Ramos (cell line): ENCODE measurements at regions not wholly inside any gene's neighbourhood (a gene's known extent, or its start where the extent isn't known, plus 50 kb on each side); places are given as distances from the start of the nearest gene placed in this dataset.

Source experiments
- in situ Hi-C: fragments of 300-500 bp; cut with MboI; formaldehyde crosslinking; loops from one replicate; pipeline ENCODE4 v1.14.3; 2022; ENCODE audit warnings: low sequenced_read_pairs; ENCODE audit not compliant: unreplicated experiment

DNA sequence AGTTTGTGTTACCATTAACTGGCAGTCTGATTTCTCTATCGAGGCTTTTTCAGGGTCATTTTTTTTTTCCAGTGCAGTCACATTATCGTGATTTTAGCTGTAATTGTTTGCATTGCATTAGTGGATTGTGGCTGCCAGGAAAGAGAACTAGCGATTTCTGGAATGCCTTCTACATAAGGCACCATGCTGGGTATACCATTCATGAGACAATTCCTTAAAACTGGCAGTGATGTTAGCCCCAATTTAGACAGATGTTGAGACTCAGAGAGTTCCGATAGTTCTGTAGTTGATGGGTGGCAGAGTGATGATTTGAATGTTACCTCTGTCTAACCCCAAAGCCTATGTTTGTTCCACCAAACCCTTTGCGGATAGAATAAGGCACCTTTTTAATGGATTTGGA lies 175.4 kb upstream of the TENM3 start:
- in situ Hi-C loops = no loop called here

DNA sequence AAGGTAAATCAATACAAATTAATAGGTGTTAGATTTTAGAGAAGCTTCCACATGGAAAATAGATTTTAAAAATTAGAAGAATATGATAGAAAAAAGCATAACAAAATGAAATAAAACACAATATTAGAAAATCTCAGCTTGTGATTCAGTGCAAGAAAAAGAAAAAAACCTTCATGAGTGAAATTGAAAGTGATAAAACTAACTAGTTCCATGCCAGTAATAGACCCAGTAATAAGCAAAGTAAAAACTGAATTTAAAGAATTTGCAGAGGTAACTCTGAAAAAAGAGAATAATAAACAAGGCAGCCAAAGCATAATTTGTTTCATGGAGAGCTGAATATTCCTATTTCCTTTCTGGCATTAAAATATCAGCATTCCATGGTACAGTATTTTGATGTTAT lies 174.3 kb upstream of the TENM3 start:
- in situ Hi-C loops = no loop called here

DNA sequence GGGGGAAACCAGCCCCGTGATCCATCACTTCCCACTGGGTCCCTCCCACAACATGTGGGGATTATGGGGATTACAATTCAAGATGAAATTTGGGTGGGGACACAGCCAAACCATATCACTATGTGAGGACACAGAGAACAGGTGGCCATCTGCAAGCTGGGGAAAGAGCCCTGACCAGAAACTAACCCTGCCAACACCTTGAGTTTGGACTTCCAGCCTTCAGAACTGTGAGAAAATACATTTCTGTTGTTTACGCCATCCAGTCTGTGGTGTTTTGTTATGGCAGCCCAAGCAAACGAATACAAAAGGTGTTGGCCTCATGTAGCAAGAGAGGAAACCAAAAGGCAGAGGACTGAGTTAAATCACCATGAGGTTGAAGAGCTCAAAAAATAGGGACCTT lies 169.9 kb upstream of the TENM3 start:
- in situ Hi-C loops = no loop called here

DNA sequence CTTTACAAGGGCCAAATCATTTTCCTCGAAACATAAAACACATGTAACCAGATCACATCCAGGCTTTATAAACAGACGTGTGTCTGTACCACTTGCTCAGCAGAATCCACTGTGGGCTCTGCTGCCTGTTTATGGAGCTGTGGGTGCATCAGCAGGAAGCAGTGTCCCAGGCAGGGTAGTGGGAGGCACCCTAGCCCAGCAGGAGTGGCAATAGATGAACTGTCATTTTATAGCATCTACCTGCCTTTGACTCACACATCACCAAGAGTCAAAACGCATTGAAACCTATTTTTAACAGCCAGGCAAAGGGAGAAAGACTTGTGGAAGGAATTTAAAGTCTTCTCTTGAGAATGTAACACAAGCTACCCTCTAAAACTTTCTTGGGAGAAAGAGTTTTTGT lies 169.1 kb upstream of the TENM3 start:
- in situ Hi-C loops = no loop called here

DNA sequence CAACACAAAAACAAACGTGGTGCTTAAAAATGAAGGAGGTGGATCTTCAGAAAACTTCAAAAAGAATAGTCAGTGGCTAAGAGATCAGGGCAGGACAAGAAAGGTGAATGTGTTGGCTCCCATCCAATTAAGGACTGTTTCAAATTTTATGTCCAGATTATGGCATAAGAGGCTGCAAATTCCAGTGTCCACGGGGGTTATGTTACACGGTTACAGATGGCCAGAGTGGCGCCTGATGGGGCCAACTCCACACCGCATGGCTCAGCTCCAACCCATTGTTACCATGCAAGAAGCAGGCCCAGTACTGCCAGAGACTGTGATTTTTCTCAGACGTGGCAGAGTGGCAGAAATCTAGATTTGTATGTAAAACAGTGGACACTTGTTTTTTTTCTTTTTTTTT lies 168.4 kb upstream of the TENM3 start:
- in situ Hi-C loops = no loop called here

DNA sequence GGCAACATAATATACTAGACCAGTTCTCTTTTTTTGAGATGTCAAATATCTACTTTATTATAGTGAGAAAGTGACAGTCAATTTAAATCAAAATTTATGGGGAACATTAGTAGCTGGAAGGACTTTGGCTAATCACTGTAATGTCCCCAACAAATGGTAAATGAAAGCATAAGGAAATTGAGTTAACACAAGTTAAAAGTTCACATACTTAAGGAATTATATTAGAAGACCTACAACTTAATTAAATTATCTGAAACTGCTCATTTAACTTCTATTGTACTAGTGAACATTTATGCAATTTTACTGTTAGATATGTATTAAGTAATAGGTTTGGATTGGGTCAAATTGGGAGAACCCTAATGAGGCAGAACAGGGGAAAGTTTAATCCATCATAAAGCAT lies 160.3 kb upstream of the TENM3 start:
- in situ Hi-C loops = no loop called here

DNA sequence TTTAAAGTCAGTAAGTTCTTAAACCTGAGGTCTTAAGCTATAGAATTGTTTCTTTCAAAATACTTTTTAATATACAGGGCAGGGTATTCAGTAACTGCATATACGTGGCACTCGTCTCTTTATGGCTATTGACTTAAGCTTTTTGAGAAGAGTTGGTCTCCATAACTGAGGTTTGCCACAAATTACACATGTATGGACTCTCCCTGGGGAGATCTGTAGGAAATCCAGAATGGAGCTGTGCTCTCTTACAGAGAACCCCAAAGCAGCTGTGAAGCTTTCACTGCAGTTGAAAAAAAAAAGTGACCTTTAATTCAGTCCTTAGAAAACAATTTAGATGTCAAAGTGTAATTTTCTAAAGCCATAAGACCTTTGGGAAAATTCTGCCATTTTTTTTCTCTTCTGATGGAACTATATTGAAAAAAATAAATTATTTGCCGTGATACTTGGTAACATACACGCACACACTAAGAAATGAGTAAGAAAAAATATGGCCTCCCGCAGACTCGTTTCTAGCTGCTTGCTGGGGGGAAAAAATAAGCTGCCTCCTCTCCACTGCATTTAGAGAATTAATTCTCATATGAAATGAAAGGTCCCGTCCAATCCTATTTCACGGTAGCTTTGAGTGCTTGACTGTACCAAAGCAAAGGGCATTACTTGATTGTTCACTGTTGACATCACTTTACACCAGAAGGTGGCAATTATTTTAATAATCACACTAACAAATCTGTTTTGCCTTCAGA lies 159.4 kb upstream of the TENM3 start:
- in situ Hi-C loops = no loop called here

DNA sequence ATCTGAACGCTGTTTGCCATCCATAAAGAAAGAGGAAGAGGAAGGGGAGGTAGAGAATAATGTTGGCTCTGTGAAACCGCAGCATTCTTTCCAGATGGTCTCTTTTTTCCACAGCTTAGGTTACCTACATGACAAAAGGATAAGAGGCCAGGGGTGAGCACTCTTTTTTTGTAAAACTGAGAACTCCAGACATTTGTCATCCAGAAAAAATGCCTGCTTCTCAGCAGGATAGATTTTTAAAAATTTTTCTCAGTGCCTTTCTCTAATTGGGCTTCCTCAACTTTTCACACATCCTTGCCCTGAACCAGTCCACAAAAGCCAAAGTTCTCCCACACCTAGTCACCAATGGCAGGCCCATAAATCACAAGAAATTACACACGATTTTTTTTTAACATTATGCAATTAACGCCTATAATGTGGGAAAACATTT lies 158.1 kb upstream of the TENM3 start:
- in situ Hi-C loops = no loop called here

DNA sequence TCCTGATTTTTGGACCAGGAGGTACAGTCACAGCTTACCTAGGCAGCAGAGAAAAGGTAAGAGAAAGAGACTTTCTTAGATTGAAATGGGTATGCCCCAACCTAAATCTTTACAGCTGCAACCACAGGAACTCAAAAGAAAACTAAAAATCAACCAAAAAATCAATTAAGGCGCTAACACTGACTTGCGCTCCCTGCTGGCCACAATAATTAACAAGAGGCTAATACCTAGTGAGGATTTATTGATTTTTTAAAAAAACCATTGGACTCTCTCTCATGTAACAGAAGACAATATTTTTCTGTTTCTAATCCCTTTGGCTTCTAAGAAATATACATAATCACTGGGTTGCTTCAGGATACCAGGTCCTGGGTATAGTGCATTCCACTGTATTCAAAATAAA lies 153.9 kb upstream of the TENM3 start:
- in situ Hi-C loops = no loop called here

DNA sequence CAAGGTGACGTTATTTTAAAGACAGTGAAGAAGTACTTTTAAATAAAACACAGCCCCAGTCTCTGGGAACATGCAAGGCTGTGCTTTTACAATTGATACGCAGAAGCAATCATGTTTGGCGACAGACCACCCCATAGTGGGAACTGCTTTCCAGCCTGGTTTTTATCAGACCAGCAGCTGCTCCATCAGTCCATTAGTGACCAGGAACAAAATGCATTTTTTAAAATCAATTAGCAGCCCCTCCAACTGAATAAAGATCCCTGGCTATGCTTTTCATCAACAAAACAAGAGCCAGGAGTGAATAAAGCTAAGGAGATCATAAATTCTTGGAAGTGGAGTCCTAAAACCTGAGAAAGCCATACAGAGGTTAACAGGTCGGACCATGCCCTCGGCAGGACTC lies 153.0 kb upstream of the TENM3 start:
- in situ Hi-C loops = no loop called here

DNA sequence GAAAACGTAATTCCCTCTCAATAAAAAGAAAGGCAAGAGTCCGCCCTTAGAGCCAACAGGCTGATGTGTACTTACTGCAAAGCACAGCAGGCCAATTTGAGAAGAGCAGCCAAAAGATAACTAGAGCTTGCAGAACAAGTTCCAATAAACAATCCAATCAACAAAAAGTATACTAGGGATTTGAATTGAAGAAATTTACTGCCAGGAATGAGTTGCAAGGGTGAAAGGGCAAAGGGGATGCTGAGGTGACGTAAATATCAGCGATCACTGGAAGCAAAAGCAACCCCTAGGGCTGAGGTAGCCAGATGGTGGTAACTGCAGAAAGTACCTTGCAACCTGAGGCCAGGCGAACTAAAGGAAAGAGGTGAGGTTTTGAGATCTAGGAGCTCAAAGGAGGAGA lies 152.1 kb upstream of the TENM3 start:
- in situ Hi-C loops = no loop called here

DNA sequence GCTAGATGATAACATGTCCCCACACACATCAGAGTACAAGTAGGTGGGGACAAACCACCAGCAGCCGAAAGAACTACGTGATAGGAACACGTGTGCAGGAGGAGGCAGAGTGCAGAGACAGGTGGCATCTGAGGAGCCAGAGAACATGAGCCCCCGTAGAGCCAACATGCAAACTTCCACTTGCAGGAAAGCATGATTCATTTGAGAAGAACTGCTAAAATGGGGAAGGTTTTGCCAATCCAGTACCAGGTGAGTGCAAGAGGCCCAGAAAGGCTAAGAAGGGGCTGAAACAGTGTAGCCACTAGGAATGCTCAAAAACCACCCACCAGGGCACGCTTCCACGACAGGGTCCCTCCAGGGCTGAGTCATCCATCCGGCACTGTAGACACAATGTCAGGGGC lies 149.8 kb upstream of the TENM3 start:
- in situ Hi-C loops = no loop called here

DNA sequence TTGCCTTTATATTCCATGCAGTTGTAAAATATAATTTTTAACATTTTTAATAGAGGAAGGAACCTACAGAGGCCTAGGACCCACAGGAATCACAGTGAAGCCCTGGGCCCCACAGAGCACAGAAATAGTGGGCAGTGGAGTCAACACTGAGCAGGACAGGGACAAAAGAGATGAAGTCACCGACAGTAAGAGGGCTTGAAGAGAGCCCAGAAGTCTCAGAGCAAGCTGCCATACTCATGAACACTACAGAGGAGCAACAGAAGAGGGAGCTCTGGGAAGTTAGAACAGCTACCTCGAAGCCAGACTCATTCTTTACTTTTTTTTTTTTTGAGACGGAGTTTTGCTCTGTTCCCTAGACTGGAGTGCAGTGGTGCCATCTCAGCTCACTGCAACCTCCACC lies 149.3 kb upstream of the TENM3 start:
- in situ Hi-C loops = no loop called here

DNA sequence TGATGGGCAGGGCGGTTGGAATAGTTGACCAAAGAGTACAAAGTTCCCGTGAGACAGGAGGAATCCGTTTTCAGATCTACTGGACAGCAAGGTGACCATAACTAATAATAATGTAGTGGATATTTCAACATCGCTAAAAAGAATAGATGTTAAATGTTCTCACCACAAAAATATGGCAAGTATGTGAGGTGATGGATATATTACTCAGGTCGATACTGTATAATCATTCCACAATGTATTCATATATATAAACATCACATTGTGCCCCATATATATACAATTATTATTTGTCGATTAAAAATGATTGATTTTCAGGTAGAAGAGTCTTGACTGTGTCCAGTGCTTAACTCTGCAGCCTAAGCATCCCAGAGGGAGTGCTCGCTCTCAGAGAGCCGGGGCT lies 141.6 kb upstream of the TENM3 start:
- in situ Hi-C loops = no loop called here

DNA sequence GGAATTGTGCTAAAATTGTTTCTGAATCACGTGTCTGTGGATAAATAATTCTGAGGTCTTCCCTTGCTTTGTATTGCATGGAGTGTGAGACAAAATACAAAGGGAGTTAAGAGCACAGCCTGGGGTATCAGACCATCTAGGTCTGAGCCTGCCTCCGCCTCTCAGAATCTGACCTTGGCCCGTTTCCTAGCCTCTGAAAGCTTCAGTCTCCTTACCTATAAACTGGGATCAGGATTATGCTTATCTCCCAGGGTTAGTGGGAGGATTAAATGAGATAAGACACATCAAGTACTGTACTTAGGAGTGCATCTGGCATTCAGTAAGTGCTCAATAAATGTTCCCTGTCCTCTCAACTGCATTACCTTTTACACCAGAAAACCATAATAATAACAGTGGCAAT lies 140.6 kb upstream of the TENM3 start:
- in situ Hi-C loops = no loop called here

DNA sequence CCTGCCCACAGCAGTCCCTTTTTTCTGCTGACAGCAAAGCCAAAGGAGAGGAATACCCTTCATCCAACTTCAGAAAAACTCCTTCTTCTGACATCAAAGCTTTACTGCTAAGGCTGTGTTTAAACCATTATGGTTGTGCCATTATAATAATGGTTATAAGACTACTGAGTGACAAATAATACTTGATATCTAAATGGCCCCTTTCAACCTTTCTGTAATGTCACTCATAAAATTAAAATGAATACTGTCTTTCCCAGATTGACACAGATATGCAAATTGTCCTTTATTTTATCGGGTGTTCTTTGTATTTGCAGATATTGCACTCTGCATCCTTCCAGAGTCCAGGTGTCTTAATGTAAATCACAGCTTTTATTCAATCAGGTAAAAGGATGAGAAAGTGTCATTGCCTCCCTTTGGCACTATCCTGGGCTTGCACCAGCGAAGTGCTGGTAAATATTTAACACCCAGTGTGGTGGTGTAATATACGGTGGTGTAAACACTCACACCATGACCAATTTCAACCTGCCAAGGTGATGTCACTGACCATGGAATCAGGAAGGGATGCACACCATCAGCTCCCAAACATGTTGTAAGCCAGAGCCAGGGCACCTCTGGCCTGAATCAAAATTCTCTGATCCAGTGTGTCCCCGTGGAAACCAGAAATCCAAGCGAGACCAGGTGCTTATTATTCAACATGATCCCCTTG lies 139.4 kb upstream of the TENM3 start:
- in situ Hi-C loops = no loop called here

DNA sequence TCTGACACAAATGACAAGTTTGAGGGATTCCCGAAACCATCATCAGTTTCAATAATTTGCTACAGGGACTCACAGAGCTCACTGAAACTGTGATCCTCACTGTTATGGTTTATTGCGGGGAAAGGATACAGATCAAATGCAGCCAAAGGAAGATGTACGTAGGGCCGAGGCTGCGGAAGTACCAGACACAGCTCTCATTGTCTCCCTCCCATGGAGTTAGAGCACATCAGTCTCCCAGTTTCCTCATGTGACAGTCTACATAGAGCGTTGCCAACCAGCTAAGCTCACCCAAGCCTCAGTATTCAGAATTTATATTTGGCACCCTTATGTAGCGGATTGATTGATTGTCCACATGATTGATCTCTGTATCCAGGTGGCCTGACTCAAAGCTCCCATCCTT lies 137.8 kb upstream of the TENM3 start:
- in situ Hi-C loops = no loop called here

DNA sequence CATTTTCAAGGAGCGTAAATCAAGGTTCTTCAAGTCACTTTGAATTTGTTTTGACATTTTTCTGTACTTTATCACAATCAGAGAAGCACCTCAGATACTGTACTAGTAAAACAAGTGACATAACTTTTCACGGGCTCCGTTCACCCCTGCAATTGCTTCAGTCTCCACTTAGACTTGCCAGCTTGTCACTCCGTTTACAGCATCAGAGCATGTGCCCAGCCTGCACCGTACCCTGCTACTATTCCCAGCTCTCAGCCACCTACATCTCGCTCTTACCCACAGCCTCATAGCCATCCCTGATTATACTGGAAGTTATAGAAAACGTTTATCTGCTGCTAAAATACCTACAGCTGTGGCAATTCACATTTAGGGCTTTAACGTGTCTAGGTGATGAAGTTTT lies 135.3 kb upstream of the TENM3 start:
- in situ Hi-C loops = no loop called here

DNA sequence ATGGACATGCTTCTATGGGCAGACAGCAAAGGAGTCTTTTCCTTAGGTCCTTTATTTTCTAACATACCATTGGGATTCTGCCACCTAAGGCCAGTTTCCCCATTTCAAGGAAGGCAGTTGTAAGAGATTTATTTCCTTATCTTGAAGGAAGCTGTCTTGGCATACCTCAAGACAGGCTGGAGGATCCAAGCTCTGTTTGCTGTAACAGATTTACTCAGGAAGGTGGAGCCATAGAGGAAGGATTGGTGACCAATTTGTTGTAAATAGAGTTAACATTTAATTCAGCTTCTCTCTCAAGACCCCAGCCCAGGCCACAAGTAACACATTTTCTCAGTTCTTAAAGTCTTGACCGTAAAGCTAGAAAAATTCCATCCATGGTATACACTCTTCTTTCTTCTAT lies 131.6 kb upstream of the TENM3 start:
- in situ Hi-C loops = no loop called here

DNA sequence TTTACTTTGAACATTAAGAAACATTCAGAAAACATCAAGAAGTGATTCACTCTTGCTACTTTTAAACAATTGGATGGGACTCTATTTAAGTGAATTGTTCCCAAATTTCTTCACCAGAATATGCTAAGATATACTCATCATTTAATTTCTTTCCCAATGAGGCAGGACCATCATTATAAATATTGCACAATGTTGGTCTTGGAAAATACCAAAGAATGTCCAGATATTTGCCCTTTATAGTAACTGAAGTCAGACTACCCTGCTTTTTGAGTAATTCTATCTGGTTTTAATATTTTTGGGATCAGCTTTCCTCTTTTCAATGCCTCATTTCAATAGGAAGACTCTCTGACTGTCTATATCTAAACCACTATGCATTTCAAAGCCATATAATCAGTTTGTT lies 129.4 kb upstream of the TENM3 start:
- in situ Hi-C loops = no loop called here

DNA sequence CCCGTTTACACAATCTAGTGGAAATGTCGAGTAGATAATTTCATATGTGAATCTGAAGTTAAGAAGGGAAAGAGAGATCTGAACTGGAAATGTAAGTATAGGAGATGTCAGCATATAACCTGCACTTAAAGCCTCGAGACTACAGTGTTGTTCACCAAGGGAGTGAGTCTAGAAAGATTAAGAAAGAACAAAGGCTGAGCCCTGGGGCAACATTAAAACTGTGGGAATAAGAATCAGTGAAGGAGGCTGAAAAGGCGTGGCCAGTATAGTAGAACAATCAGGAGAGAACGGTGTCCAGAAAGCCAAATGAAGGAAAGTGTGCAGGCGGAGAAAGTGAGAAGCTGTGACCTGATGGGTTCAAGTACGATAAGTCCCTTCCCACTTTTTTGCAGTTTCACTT lies 118.8 kb upstream of the TENM3 start:
- in situ Hi-C loops = no loop called here

DNA sequence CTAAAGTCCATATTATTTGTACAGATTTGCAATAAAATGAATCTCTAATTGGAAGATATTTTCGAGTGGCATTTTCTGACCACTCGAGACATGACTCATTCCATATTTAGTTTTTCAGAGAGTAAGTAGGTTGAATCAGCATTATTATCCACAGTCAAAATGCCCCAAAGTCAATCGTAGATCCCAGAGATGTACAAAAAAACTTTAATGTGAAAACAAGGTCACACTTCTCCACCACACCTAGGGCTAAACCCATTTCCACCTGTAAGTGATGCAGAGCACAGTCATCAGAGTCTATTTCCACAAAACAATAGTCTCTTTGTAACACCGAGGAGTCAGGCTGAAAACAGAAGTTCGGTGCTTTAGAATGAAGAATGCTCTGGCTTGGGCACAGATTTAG lies 117.1 kb upstream of the TENM3 start:
- in situ Hi-C loops = no loop called here
